Gastroesophageal sphincter (tissue), 3 donors: ENCODE measurements at regions not wholly inside any gene's neighbourhood (a gene's known extent, or its start where the extent isn't known, plus 50 kb on each side); places are given as distances from the start of the nearest gene placed in this dataset.

Experiments used
- CTCF ChIP-seq, 4 experiments: fragments of 200-600 bp in 2 of 4; fragments of 450-650 bp in 2 of 4; sonication (generic) in 1 of 4; IDR thresholded peaks; one replicate each; pipeline ENCODE4 v1.5.1; 2017 to 2019; ENCODE audit warnings: antibody characterized with exemption in 4 of 4, mild to moderate bottlenecking in 2 of 4, moderate library complexity in 2 of 4
- EP300 ChIP-seq: sonication (generic); formaldehyde crosslinking; IDR thresholded peaks from one replicate; pipeline ENCODE4 v1.6.1; 2017; ENCODE audit warnings: antibody characterized with exemption, mild to moderate bottlenecking
- POLR2A ChIP-seq, 2 donors: fragments of 450-650 bp; IDR thresholded peaks; one replicate each; pipeline ENCODE4 v1.6.1; 2017; ENCODE audit warnings: antibody characterized with exemption in 2 of 2, mild to moderate bottlenecking in 2 of 2, moderate library complexity in 1 of 2

GRCh38 chr13:44790289-44790688 is 199.0 kb downstream of the NUFIP1 start:
- TF ChIP-seq EP300 (no peak), POLR2A (IDR thresholded peaks at IDR 0.05) (no peak), CTCF (IDR thresholded peaks at IDR 0.05) (no peak)
